ENCODE measurements at regions not wholly inside any gene's neighbourhood (a gene's known extent, or its start where the extent isn't known, plus 50 kb on each side); places are given as distances from the start of the nearest gene placed in this dataset.

DNA sequence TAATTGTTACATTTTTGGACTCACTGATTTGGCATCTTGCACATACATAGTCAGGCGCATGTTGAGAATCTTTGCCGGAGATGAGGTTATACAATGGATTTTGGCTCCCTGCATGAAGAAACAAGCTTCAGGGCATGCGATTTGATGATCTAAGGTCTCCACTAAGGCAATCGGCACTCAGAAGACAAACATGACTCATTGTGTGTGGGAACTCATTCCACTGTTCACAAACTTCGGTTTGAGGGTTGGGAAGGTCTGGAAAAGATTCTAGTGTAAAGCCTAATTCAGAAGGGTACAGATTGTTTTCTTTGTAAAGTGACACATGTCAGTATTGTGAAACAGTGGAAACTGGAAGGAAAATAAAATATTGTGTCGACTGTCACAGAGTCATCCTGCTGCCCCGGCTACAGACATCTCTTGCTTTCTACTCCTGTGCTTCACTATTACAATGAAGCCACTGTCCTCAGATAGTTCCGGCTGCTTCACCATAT lies 192.6 kb upstream of the HMGA2 start:
- Histone ChIP-seq H3K27me3 (ENCODE audit: control insufficient read depth in 4 of 4, insufficient read depth in 4 of 4, low read length in 3 of 4) (peaks cover 0 to 2% (median 0%) of the 10 kb centered on the region in 4 donors), H3K36me3 (ENCODE audit: control insufficient read depth in 4 of 4, insufficient read depth in 3 of 4, low read depth in 1 of 4, low read length in 3 of 4) (no peaks in the 10 kb centered on the region), H3K27ac (ENCODE audit: low read depth in 1 of 2, low read length in 2 of 2) (no peak overlapping the region), H3K9me3 (ENCODE audit: control insufficient read depth in 4 of 4, low read length in 3 of 4) (peaks cover 0 to 3% (median 0%) of the 10 kb centered on the region in 4 donors), H3K4me3 (ENCODE audit: low read depth in 1 of 3, low read length in 3 of 3) (no peak overlapping the region), H3K9ac (ENCODE audit: low read depth in 1 of 2, low read length in 2 of 2) (no peak overlapping the region), H3K4me1 (ENCODE audit: control insufficient read depth in 4 of 4, insufficient read depth in 4 of 4, low read length in 3 of 4) (no peaks in the 10 kb centered on the region)
- WGBS, result 71% methylated on average over 8 of the region's 8 CpGs
- TF ChIP-seq, protein P1, sequence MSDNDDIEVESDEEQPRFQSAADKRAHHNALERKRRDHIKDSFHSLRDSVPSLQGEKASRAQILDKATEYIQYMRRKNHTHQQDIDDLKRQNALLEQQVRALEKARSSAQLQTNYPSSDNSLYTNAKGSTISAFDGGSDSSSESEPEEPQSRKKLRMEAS (IDR thresholded peaks at IDR 0.05), result no peak
- TF ChIP-seq JUND (IDR thresholded peaks at IDR 0.05) (no peak), RXRA (IDR thresholded peaks at IDR 0.05) (no peak), FOXA1 (IDR thresholded peaks at IDR 0.05) (no peak), HNF4A (conservative IDR thresholded peaks at IDR 0.05) (no peak), FOXA2 (IDR thresholded peaks at IDR 0.05) (no peak), RAD21 (IDR thresholded peaks at IDR 0.05) (no peak), SP1 (IDR thresholded peaks at IDR 0.05) (no peak)
- TF ChIP-seq, protein P2, sequence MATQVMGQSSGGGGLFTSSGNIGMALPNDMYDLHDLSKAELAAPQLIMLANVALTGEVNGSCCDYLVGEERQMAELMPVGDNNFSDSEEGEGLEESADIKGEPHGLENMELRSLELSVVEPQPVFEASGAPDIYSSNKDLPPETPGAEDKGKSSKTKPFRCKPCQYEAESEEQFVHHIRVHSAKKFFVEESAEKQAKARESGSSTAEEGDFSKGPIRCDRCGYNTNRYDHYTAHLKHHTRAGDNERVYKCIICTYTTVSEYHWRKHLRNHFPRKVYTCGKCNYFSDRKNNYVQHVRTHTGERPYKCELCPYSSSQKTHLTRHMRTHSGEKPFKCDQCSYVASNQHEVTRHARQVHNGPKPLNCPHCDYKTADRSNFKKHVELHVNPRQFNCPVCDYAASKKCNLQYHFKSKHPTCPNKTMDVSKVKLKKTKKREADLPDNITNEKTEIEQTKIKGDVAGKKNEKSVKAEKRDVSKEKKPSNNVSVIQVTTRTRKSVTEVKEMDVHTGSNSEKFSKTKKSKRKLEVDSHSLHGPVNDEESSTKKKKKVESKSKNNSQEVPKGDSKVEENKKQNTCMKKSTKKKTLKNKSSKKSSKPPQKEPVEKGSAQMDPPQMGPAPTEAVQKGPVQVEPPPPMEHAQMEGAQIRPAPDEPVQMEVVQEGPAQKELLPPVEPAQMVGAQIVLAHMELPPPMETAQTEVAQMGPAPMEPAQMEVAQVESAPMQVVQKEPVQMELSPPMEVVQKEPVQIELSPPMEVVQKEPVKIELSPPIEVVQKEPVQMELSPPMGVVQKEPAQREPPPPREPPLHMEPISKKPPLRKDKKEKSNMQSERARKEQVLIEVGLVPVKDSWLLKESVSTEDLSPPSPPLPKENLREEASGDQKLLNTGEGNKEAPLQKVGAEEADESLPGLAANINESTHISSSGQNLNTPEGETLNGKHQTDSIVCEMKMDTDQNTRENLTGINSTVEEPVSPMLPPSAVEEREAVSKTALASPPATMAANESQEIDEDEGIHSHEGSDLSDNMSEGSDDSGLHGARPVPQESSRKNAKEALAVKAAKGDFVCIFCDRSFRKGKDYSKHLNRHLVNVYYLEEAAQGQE (IDR thresholded peaks at IDR 0.05), result no peak
- TF ChIP-seq, protein P3, sequence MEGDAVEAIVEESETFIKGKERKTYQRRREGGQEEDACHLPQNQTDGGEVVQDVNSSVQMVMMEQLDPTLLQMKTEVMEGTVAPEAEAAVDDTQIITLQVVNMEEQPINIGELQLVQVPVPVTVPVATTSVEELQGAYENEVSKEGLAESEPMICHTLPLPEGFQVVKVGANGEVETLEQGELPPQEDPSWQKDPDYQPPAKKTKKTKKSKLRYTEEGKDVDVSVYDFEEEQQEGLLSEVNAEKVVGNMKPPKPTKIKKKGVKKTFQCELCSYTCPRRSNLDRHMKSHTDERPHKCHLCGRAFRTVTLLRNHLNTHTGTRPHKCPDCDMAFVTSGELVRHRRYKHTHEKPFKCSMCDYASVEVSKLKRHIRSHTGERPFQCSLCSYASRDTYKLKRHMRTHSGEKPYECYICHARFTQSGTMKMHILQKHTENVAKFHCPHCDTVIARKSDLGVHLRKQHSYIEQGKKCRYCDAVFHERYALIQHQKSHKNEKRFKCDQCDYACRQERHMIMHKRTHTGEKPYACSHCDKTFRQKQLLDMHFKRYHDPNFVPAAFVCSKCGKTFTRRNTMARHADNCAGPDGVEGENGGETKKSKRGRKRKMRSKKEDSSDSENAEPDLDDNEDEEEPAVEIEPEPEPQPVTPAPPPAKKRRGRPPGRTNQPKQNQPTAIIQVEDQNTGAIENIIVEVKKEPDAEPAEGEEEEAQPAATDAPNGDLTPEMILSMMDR (IDR thresholded peaks at IDR 0.05; ENCODE audit: low read depth, low read length, missing input control), result no peak
- DNase-seq (ENCODE audit: low spot score), result no peak

DNA sequence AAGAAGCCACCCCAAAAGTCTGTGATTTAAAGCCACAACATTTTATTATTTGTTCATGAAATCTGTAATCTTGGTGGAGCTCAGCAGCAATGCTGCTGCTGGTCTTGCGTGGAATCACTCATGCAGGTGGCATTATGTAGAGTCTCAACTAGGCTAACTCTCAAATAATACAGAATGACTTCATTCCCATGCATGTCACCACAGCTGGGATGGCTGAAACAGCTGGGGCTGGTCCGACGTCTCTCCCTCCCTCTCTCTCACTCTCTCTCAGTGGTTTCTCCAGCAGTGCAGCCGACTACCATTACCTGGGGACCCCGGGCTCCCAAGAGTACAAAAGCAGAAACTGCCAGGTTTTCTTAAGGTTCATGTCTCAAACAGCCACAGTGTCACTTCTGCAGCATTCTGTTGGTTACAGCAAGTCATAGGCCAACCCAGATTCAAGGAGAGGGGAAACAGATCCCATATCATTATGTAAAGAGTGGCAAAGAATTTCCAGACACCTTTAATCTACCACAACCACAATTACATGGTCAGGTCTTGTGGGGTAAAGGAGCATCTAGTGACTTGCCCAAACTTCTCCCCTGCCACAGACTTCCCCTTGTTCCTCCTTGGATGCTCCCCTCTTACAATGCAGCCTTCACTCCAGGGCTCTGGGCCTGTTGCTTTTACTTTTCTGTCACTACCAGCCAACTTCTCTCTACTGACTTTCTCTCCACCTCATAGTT lies 192.0 kb upstream of the HMGA2 start:
- DNase-seq (ENCODE audit: low spot score), result no peak
- peaks cover 0 to 2% (median 0%) of the 10 kb centered on the region in 4 donors for H3K27me3 ChIP-seq (ENCODE audit: control insufficient read depth in 4 of 4, insufficient read depth in 4 of 4, low read length in 3 of 4)
- H3K4me1 ChIP-seq (ENCODE audit: control insufficient read depth in 4 of 4, insufficient read depth in 4 of 4, low read length in 3 of 4), result no peaks in the 10 kb centered on the region
- H3K27ac ChIP-seq (ENCODE audit: low read depth in 1 of 2, low read length in 2 of 2), result no peak overlapping the region
- H3K4me3 ChIP-seq (ENCODE audit: low read depth in 1 of 3, low read length in 3 of 3), result no peak overlapping the region
- WGBS, result 91% methylated on average over 5 of the region's 5 CpGs
- H3K36me3 ChIP-seq (ENCODE audit: control insufficient read depth in 4 of 4, insufficient read depth in 3 of 4, low read depth in 1 of 4, low read length in 3 of 4), result no peaks in the 10 kb centered on the region
- H3K9me3 ChIP-seq (ENCODE audit: control insufficient read depth in 4 of 4, low read length in 3 of 4), result no peaks in the 10 kb centered on the region
- no peak overlapping the region for H3K9ac ChIP-seq (ENCODE audit: low read depth in 1 of 2, low read length in 2 of 2)
- no peak for TF ChIP-seq YY1 (IDR thresholded peaks at IDR 0.05)
- TF ChIP-seq, protein P4, sequence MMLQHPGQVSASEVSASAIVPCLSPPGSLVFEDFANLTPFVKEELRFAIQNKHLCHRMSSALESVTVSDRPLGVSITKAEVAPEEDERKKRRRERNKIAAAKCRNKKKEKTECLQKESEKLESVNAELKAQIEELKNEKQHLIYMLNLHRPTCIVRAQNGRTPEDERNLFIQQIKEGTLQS (IDR thresholded peaks at IDR 0.05), result no peak
- TF ChIP-seq, protein P2 (IDR thresholded peaks at IDR 0.05), result no peak
- TF ChIP-seq TAF1 (conservative IDR thresholded peaks at IDR 0.05), result no peak
- TF ChIP-seq JUND (IDR thresholded peaks at IDR 0.05), result no peak
- no peak for TF ChIP-seq NR2F2 (IDR thresholded peaks at IDR 0.05)
- TF ChIP-seq, protein P5, sequence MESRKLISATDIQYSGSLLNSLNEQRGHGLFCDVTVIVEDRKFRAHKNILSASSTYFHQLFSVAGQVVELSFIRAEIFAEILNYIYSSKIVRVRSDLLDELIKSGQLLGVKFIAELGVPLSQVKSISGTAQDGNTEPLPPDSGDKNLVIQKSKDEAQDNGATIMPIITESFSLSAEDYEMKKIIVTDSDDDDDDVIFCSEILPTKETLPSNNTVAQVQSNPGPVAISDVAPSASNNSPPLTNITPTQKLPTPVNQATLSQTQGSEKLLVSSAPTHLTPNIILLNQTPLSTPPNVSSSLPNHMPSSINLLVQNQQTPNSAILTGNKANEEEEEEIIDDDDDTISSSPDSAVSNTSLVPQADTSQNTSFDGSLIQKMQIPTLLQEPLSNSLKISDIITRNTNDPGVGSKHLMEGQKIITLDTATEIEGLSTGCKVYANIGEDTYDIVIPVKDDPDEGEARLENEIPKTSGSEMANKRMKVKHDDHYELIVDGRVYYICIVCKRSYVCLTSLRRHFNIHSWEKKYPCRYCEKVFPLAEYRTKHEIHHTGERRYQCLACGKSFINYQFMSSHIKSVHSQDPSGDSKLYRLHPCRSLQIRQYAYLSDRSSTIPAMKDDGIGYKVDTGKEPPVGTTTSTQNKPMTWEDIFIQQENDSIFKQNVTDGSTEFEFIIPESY (IDR thresholded peaks at IDR 0.05), result no peak
- TF ChIP-seq SP1 (IDR thresholded peaks at IDR 0.05), result no peak
- TF ChIP-seq RXRA (IDR thresholded peaks at IDR 0.05), result no peak
- TF ChIP-seq HNF4A (conservative IDR thresholded peaks at IDR 0.05), result no peak
- TF ChIP-seq FOXA2 (IDR thresholded peaks at IDR 0.05), result no peak
- no peak for TF ChIP-seq RAD21 (IDR thresholded peaks at IDR 0.05)
- no peak for TF ChIP-seq EGR1 (IDR thresholded peaks at IDR 0.05; ENCODE audit: low read depth in 2 of 2)
- TF ChIP-seq, protein P3 (IDR thresholded peaks at IDR 0.05; ENCODE audit: low read depth, low read length, missing input control), result no peak

Measured in liver (tissue), 8 donors.